IMR-90 (cell line): ENCODE measurements at regions not wholly inside any gene's neighbourhood (a gene's known extent, or its start where the extent isn't known, plus 50 kb on each side); places are given as distances from the start of the nearest gene placed in this dataset.

Experiments used
- CEBPB ChIP-seq: IDR thresholded peaks from 2 replicates; pipeline ENCODE4 v1.6.1; 2012; ENCODE audit warnings: low read depth, low read length, improper control_type of control experiment
- CTCF ChIP-seq: conservative IDR thresholded peaks from 2 replicates; pipeline ENCODE4 v1.5.1; 2012; ENCODE audit warnings: mild to moderate bottlenecking, low read depth, low read length, improper control_type of control experiment
- ELK1 ChIP-seq: fragments of 150-350 bp; IDR thresholded peaks from 2 replicates; pipeline ENCODE4 v1.6.1; 2016; ENCODE audit warnings: low read depth, mild to moderate bottlenecking, low read length, moderate library complexity, borderline replicate concordance
- MXI1 ChIP-seq: IDR thresholded peaks from 2 replicates; pipeline ENCODE4 v1.6.1; 2012; ENCODE audit warnings: low read depth, mild to moderate bottlenecking, low read length, moderate library complexity, borderline replicate concordance
- POLR2A ChIP-seq: IDR thresholded peaks from 2 replicates; pipeline ENCODE4 v1.6.1; 2012; ENCODE audit warnings: mild to moderate bottlenecking, low read depth, low read length
- RAD21 ChIP-seq: IDR thresholded peaks from 2 replicates; pipeline ENCODE4 v1.6.1; 2012; ENCODE audit warnings: low read length, improper control_type of control experiment
- USF2 ChIP-seq: fragments of 150-350 bp; IDR thresholded peaks from 2 replicates; pipeline ENCODE4 v1.6.1; 2017; ENCODE audit warnings: mild to moderate bottlenecking, antibody characterized with exemption, low read length, low read depth

GRCh38 chr5:99247346-99247745 is 318.5 kb upstream of the CHD1 start:
- TF ChIP-seq POLR2A: no peak
- no peak for TF ChIP-seq USF2
- no peak for TF ChIP-seq MXI1
- no peak for TF ChIP-seq RAD21
- TF ChIP-seq CTCF: no peak
- no peak for TF ChIP-seq ELK1
- no peak for TF ChIP-seq CEBPB
